OCI-LY3 (cell line): ENCODE measurements at regions not wholly inside any gene's neighbourhood (a gene's known extent, or its start where the extent isn't known, plus 50 kb on each side); places are given as distances from the start of the nearest gene placed in this dataset.

Source experiments
- H2AFZ ChIP-seq: fragments of 200-600, 300-600 bp; shearing (Covaris generic); 2 replicates; pipeline ENCODE4 v1.6.0; 2014; ENCODE audit warnings: antibody characterized with exemption, low read depth, low read length
- H3K27ac ChIP-seq: fragments of 200-600, 300-600 bp; sonication (generic); 2 replicates; pipeline ENCODE4 v1.5.1; 2014; ENCODE audit warnings: mild to moderate bottlenecking, low read length, moderate library complexity, mixed read lengths
- H3K27me3 ChIP-seq: fragments of 200-600, 300-600 bp; sonication (generic); 2 replicates; pipeline ENCODE4 v1.6.1; 2014; ENCODE audit warnings: low read depth, low read length, mixed read lengths
- H3K36me3 ChIP-seq: fragments of 200-600, 300-600 bp; sonication (generic); replicated peaks from 2 replicates; pipeline ENCODE3; 2014; ENCODE audit warnings: low read depth, low read length, mixed read lengths
- H3K4me1 ChIP-seq: fragments of 300-600, 200-600 bp; sonication (generic); 2 replicates; pipeline ENCODE4 v1.6.1; 2014; ENCODE audit warnings: low read length, mixed read lengths
- H3K4me2 ChIP-seq: fragments of 200-600, 300-600 bp; sonication (generic); 2 replicates; pipeline ENCODE4 v1.6.1; 2014; ENCODE audit warnings: low read length, mixed read lengths
- H3K4me3 ChIP-seq: fragments of 300-600, 200-600 bp; sonication (generic); 2 replicates; pipeline ENCODE4 v1.5.1; 2014; ENCODE audit warnings: antibody characterized with exemption, mild to moderate bottlenecking, low read length, moderate library complexity
- H3K79me2 ChIP-seq: fragments of 300-600, 200-600 bp; shearing (Covaris generic); 2 replicates; pipeline ENCODE4 v1.6.1; 2014; ENCODE audit warnings: mild to moderate bottlenecking, low read length, mixed read lengths
- H3K9ac ChIP-seq: fragments of 300-600, 200-600 bp; shearing (Covaris generic); 2 replicates; pipeline ENCODE4 v1.6.0; 2014; ENCODE audit warnings: mild to moderate bottlenecking, low read length, moderate library complexity
- H3K9me3 ChIP-seq: fragments of 200-600, 300-600 bp; shearing (Covaris generic); 2 replicates; pipeline ENCODE4 v1.6.1; 2014; ENCODE audit warnings: low read length, mixed read lengths; ENCODE audit not compliant: insufficient read depth
- H4K20me1 ChIP-seq: fragments of 200-600, 300-600 bp; sonication (generic); 2 replicates; pipeline ENCODE4 v1.6.1; 2016; ENCODE audit warnings: low read length, mixed read lengths; ENCODE audit not compliant: insufficient read depth
- EZH2phosphoT487 ChIP-seq: fragments of 200-600 bp; shearing (Covaris generic); IDR thresholded peaks from 2 replicates; pipeline ENCODE4 v1.6.1; 2018; ENCODE audit warnings: antibody characterized with exemption, mixed run types, low read depth
- TF ChIP-seq, protein P1 (sequence below): fragments of 200-600, 300-600 bp; sonication (generic); IDR thresholded peaks from 2 replicates; pipeline ENCODE4 v1.5.1; 2014; ENCODE audit warnings: antibody characterized with exemption, low read length, low read depth

DNA sequence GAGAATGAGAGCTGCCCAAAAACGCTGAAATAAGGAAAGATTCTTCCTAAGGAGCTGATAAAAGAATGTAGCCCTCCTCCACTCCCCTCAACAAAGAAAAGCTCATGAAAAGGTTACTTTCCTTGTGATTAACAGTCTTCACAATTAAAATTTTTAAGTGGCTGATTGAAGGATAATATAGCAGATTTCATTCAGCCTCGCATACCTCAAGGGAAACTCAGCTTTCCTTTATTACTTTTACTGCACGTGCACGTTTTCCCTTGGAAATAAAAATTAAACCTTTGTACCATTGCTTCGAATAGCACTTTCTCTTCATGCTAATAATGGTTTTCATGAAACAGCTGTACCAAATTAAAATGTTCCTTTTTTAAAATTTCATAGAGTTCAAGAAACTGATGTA lies 234.0 kb upstream of the GRAMD2B start:
- H3K27ac ChIP-seq, result no peak overlapping the region
- H3K4me1 ChIP-seq, result no peaks in the 10 kb centered on the region
- no peak overlapping the region for H2AFZ ChIP-seq
- H3K9me3 ChIP-seq, result no peaks in the 10 kb centered on the region
- no peaks in the 10 kb centered on the region for H4K20me1 ChIP-seq
- H3K4me2 ChIP-seq, result no peak overlapping the region
- no peaks in the 10 kb centered on the region for H3K27me3 ChIP-seq
- no peaks in the 10 kb centered on the region for H3K36me3 ChIP-seq
- no peak overlapping the region for H3K4me3 ChIP-seq
- TF ChIP-seq EZH2phosphoT487, result no peak
- TF ChIP-seq, protein P1, sequence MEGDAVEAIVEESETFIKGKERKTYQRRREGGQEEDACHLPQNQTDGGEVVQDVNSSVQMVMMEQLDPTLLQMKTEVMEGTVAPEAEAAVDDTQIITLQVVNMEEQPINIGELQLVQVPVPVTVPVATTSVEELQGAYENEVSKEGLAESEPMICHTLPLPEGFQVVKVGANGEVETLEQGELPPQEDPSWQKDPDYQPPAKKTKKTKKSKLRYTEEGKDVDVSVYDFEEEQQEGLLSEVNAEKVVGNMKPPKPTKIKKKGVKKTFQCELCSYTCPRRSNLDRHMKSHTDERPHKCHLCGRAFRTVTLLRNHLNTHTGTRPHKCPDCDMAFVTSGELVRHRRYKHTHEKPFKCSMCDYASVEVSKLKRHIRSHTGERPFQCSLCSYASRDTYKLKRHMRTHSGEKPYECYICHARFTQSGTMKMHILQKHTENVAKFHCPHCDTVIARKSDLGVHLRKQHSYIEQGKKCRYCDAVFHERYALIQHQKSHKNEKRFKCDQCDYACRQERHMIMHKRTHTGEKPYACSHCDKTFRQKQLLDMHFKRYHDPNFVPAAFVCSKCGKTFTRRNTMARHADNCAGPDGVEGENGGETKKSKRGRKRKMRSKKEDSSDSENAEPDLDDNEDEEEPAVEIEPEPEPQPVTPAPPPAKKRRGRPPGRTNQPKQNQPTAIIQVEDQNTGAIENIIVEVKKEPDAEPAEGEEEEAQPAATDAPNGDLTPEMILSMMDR, result no peak
- H3K9ac ChIP-seq, result no peak overlapping the region
- H3K79me2 ChIP-seq, result no peaks in the 10 kb centered on the region

DNA sequence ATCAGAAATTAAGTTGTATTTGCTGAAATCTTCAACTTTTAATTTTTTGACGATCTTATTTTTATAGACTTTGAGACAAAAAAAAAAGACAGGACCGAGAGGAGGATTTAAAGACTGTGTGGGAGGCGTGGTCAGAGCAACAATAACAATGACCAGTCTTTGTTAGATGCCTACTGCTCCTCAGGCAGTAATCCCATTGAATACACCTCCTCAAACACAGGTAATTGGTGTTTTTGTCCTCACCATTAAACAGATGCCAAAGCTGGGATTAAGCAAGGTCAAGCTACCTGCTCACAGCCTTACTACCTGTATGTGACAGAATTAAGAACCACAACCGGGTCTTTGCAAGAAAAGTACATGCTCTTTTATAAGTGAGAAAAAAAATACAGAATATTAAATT lies 233.3 kb upstream of the GRAMD2B start:
- no peak overlapping the region for H3K4me3 ChIP-seq
- TF ChIP-seq, protein P1, result no peak
- TF ChIP-seq EZH2phosphoT487, result no peak
- H3K27ac ChIP-seq, result no peak overlapping the region
- no peaks in the 10 kb centered on the region for H3K9me3 ChIP-seq
- no peaks in the 10 kb centered on the region for H3K27me3 ChIP-seq
- no peaks in the 10 kb centered on the region for H4K20me1 ChIP-seq
- H3K79me2 ChIP-seq, result no peaks in the 10 kb centered on the region
- no peak overlapping the region for H2AFZ ChIP-seq
- no peaks in the 10 kb centered on the region for H3K4me1 ChIP-seq
- no peak overlapping the region for H3K9ac ChIP-seq
- no peaks in the 10 kb centered on the region for H3K36me3 ChIP-seq
- no peak overlapping the region for H3K4me2 ChIP-seq

DNA sequence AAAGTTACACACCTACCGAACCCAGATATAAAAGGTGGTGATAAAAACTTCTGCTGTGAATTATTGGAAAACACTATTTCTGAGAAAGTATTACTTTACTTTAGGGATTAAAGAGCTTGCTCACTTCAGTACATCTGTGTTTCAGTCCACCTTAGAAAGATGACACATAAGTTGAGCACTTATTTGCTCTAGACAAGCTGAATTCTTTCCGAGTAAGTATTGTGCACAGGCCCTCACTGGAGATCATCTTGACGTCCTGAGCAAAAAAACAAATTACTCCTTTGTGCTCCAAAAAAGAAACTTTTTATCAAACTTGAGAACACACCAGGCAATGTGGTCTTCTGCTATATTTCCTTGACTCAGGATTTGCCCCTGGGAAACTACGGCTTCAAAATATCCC lies 231.0 kb upstream of the GRAMD2B start:
- Histone ChIP-seq H3K9ac (no peak overlapping the region), H3K4me2 (no peak overlapping the region), H3K36me3 (no peaks in the 10 kb centered on the region), H3K27me3 (no peaks in the 10 kb centered on the region), H3K4me3 (no peak overlapping the region), H4K20me1 (no peaks in the 10 kb centered on the region), H3K4me1 (no peaks in the 10 kb centered on the region), H3K79me2 (no peaks in the 10 kb centered on the region), H3K27ac (no peak overlapping the region), H2AFZ (no peak overlapping the region), H3K9me3 (no peaks in the 10 kb centered on the region)
- TF ChIP-seq, protein P1, result no peak
- TF ChIP-seq EZH2phosphoT487, result no peak

DNA sequence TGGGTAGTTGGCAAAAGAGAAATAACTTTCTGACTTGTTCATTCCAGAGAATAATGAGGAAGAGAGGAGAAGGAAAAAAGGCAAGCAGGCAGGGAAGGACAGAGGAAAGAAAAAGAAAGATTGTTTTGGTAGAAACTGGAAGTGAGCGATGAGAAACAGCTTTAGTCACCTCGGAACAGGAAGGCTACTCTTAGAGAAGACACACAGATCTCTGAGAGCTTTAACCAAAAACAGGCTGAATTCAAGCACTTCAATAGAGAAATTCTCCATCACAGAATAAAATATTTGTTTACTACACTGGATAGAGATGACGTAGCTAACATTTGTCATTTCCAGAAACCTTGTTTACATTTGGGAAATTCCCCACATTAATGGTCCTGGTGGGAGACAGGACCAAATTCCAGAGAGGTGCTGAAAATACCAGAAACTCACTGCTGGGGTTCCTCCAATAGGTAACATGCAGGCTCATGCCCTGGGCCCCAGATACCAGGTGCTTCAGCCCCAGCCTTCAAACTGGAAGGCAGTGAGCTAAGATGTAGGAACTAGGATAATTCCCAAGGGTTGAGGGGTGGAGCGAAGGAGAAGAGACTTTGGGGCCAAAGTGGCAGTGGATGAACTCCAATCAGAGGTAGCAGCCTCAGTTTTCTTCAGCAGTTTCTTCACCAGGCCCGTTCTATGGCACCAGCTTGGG lies 227.7 kb upstream of the GRAMD2B start:
- H3K9ac ChIP-seq, result no peak overlapping the region
- H3K36me3 ChIP-seq, result no peaks in the 10 kb centered on the region
- H3K27me3 ChIP-seq, result no peaks in the 10 kb centered on the region
- H3K79me2 ChIP-seq, result no peaks in the 10 kb centered on the region
- no peak overlapping the region for H2AFZ ChIP-seq
- H4K20me1 ChIP-seq, result no peaks in the 10 kb centered on the region
- TF ChIP-seq EZH2phosphoT487, result no peak
- TF ChIP-seq, protein P1, result no peak
- no peaks in the 10 kb centered on the region for H3K4me1 ChIP-seq
- no peak overlapping the region for H3K4me3 ChIP-seq
- no peaks in the 10 kb centered on the region for H3K9me3 ChIP-seq
- H3K4me2 ChIP-seq, result no peak overlapping the region
- no peak overlapping the region for H3K27ac ChIP-seq
